NCI-H526 (cell line): ENCODE measurements at regions not wholly inside any gene's neighbourhood (a gene's known extent, or its start where the extent isn't known, plus 50 kb on each side); places are given as distances from the start of the nearest gene placed in this dataset.
"Not testable (repeated sequence)": the region's sequence is repeated elsewhere in the genome, so short reads cannot be mapped to it uniquely, and the experiment has no call there.

ENCODE experiments used
- DNase-seq, 2 experiments: peaks; one replicate each; lab custom pipeline; 2025; lab: John Stamatoyannopoulos, UW

GRCh38 chr2:149709496-149710263, 122.1 kb upstream of the MMADHC start:
- no peak for DNase-seq

- no peak for DNase-seq
Measured at GRCh38 chr2:149703281-149703680, 115.7 kb upstream of the MMADHC start.

GRCh38 chr2:149702571-149702970, 115.0 kb upstream of the MMADHC start:
- DNase-seq, result no peak

GRCh38 chr2:149701241-149701640, 113.7 kb upstream of the MMADHC start:
- DNase-seq, result no peak

- no peak for DNase-seq
Measured at GRCh38 chr2:149692961-149693396, 105.4 kb upstream of the MMADHC start.

- no peak for DNase-seq
Measured at GRCh38 chr2:149690825-149691224, 103.2 kb upstream of the MMADHC start.

GRCh38 chr2:149687052-149687427, 99.5 kb upstream of the MMADHC start:
- DNase-seq, result no peak

GRCh38 chr2:149686136-149687051, 98.8 kb upstream of the MMADHC start:
- no peak for DNase-seq

GRCh38 chr2:149685401-149685800, 97.8 kb upstream of the MMADHC start:
- not testable (repeated sequence) for DNase-seq

GRCh38 chr2:149679286-149679685, 91.7 kb upstream of the MMADHC start:
- DNase-seq, result no peak

GRCh38 chr2:149677416-149677815, 89.8 kb upstream of the MMADHC start:
- no peak for DNase-seq

- no peak for DNase-seq
Measured at GRCh38 chr2:149670086-149670485, 82.5 kb upstream of the MMADHC start.

- no peak for DNase-seq
Measured at GRCh38 chr2:149666809-149667320, 79.3 kb upstream of the MMADHC start.

- DNase-seq, result no peak
Measured at GRCh38 chr2:149664896-149665295, 77.3 kb upstream of the MMADHC start.

- no peak for DNase-seq
Measured at GRCh38 chr2:149662556-149662955, 75.0 kb upstream of the MMADHC start.

GRCh38 chr2:149661844-149662243, 74.3 kb upstream of the MMADHC start:
- no peak for DNase-seq

- no peak for DNase-seq
Measured at GRCh38 chr2:149658553-149658952, 71.0 kb upstream of the MMADHC start.

- DNase-seq, result no peak
Measured at GRCh38 chr2:149657401-149658040, 69.9 kb upstream of the MMADHC start.

- no peak for DNase-seq
Measured at GRCh38 chr2:149656996-149657395, 69.4 kb upstream of the MMADHC start.

GRCh38 chr2:149653831-149654445, 66.4 kb upstream of the MMADHC start:
- no peak for DNase-seq

- no peak for DNase-seq
Measured at GRCh38 chr2:149652926-149653325, 65.4 kb upstream of the MMADHC start.

GRCh38 chr2:149652526-149652925, 65.0 kb upstream of the MMADHC start:
- no peak for DNase-seq
